Mesenchymal stem cell (in vitro differentiated cells and primary cell): ENCODE measurements at regions not wholly inside any gene's neighbourhood (a gene's known extent, or its start where the extent isn't known, plus 50 kb on each side); places are given as distances from the start of the nearest gene placed in this dataset.
"Not testable (repeated sequence)": the region's sequence is repeated elsewhere in the genome, so short reads cannot be mapped to it uniquely, and the experiment has no call there.

Source experiments
- DNase-seq: peaks from one replicate; pipeline ENCODE4 v3.0.0-alpha.2; 2013
- H2AFZ ChIP-seq: one replicate; pipeline ENCODE4 v1.6.1; 2013; ENCODE audit warnings: low read depth, mild to moderate bottlenecking, control low read depth, inconsistent platforms, low read length, moderate library complexity
- H2AK5ac ChIP-seq: 2 replicates; pipeline ENCODE4 v1.6.1; 2013; ENCODE audit warnings: low read length, moderate library complexity, mild to moderate bottlenecking, inconsistent platforms; ENCODE audit not compliant: severe bottlenecking
- H2BK120ac ChIP-seq: one replicate; pipeline ENCODE4 v1.6.1; 2013; ENCODE audit warnings: low read depth, mild to moderate bottlenecking, inconsistent platforms, low read length, moderate library complexity
- H2BK12ac ChIP-seq, 2 experiments: one replicate each; pipeline ENCODE4 v1.6.1; 2013; ENCODE audit warnings: inconsistent platforms in 2 of 2, low read length in 2 of 2, mild to moderate bottlenecking in 2 of 2, moderate library complexity in 2 of 2, control low read depth in 1 of 2
- H2BK15ac ChIP-seq: one replicate; pipeline ENCODE4 v1.6.1; 2013; ENCODE audit warnings: mild to moderate bottlenecking, low read depth, inconsistent platforms; ENCODE audit not compliant: poor library complexity, severe bottlenecking
- H2BK5ac ChIP-seq: 2 replicates; pipeline ENCODE4 v1.6.1; 2013; ENCODE audit warnings: low read depth, mild to moderate bottlenecking, low read length, control low read depth, inconsistent platforms; ENCODE audit not compliant: poor library complexity, severe bottlenecking
- H3K14ac ChIP-seq, 2 experiments: one replicate each; pipeline ENCODE4 v1.6.1; 2013; ENCODE audit warnings: inconsistent platforms in 2 of 2, low read length in 2 of 2, control low read depth in 1 of 2, mild to moderate bottlenecking in 1 of 2, moderate library complexity in 1 of 2
- H3K18ac ChIP-seq, 2 experiments: one replicate each; pipeline ENCODE4 v1.6.1; 2013; ENCODE audit warnings: inconsistent platforms in 2 of 2, low read length in 2 of 2, control low read depth in 1 of 2, low read depth in 1 of 2, mild to moderate bottlenecking in 1 of 2
- H3K23ac ChIP-seq, 2 experiments: one replicate each; pipeline ENCODE4 v1.6.1; 2013; ENCODE audit warnings: inconsistent platforms in 2 of 2, low read length in 2 of 2, mild to moderate bottlenecking in 2 of 2, moderate library complexity in 2 of 2, control low read depth in 1 of 2
- H3K27ac ChIP-seq: 2 replicates; pipeline ENCODE4 v1.5.1; 2013; ENCODE audit warnings: mild to moderate bottlenecking, moderate library complexity, low read length, control low read depth, inconsistent platforms; ENCODE audit not compliant: poor library complexity, severe bottlenecking
- H3K27me3 ChIP-seq, 2 experiments: 2 replicates each; pipeline versions ENCODE4 v1.6.1 to v1.7.0; 2013; ENCODE audit warnings: low read length in 2 of 2, mild to moderate bottlenecking in 2 of 2, moderate library complexity in 2 of 2, control low read depth in 1 of 2, inconsistent platforms in 1 of 2; ENCODE audit not compliant: control insufficient read depth in 1 of 2, insufficient read depth in 1 of 2
- H3K36me3 ChIP-seq, 2 experiments: 2 replicates each; pipeline versions ENCODE4 v1.6.1 to v1.7.0; 2013; ENCODE audit warnings: low read length in 2 of 2, control low read depth in 1 of 2, inconsistent platforms in 1 of 2, low read depth in 1 of 2, mild to moderate bottlenecking in 1 of 2; ENCODE audit not compliant: insufficient read depth in 2 of 2, control insufficient read depth in 1 of 2
- H3K4ac ChIP-seq, 2 experiments: one replicate each; pipeline ENCODE4 v1.6.1; 2013; ENCODE audit warnings: inconsistent platforms in 2 of 2, low read length in 2 of 2, mild to moderate bottlenecking in 2 of 2, moderate library complexity in 2 of 2, control low read depth in 1 of 2, low read depth in 1 of 2
- H3K4me1 ChIP-seq: 2 replicates; pipeline ENCODE4 v1.6.1; 2013; ENCODE audit warnings: low read depth, low read length, control low read depth; ENCODE audit not compliant: control insufficient read depth, insufficient read depth
- H3K4me2 ChIP-seq: 2 replicates; pipeline ENCODE4 v1.6.1; 2013; ENCODE audit warnings: low read length, mild to moderate bottlenecking, inconsistent platforms; ENCODE audit not compliant: poor library complexity, severe bottlenecking
- H3K4me3 ChIP-seq, 2 experiments: 2 replicates each; pipeline versions ENCODE4 v1.5.1 to v1.7.0; 2013; ENCODE audit warnings: low read length in 2 of 2, mild to moderate bottlenecking in 2 of 2, control low read depth in 1 of 2, low read depth in 1 of 2; ENCODE audit not compliant: insufficient read depth in 1 of 2
- H3K79me1 ChIP-seq: replicated peaks from 2 replicates; pipeline ENCODE4 v1.6.1; 2013; ENCODE audit warnings: mild to moderate bottlenecking, control low read depth, low read length, inconsistent platforms; ENCODE audit not compliant: poor library complexity, severe bottlenecking
- H3K9ac ChIP-seq: 2 replicates; pipeline ENCODE4 v1.7.0; 2013; ENCODE audit warnings: mild to moderate bottlenecking, low read length, moderate library complexity
- H3K9me3 ChIP-seq: 2 replicates; pipeline ENCODE4 v1.7.0; 2013; ENCODE audit warnings: mild to moderate bottlenecking, low read length; ENCODE audit not compliant: control insufficient read depth
- H4K8ac ChIP-seq: one replicate; pipeline ENCODE4 v1.6.1; 2013; ENCODE audit warnings: inconsistent platforms, mild to moderate bottlenecking, low read length, moderate library complexity
- H4K91ac ChIP-seq: one replicate; pipeline ENCODE4 v1.6.1; 2013; ENCODE audit warnings: mild to moderate bottlenecking, low read length, inconsistent platforms
- WGBS: methylation state at CpG from one replicate; pipeline ENCODE4 v1.1.7; 2013; ENCODE audit warnings: mixed read lengths; 5-methylcytosine and 5-hydroxymethylcytosine counted together

DNA sequence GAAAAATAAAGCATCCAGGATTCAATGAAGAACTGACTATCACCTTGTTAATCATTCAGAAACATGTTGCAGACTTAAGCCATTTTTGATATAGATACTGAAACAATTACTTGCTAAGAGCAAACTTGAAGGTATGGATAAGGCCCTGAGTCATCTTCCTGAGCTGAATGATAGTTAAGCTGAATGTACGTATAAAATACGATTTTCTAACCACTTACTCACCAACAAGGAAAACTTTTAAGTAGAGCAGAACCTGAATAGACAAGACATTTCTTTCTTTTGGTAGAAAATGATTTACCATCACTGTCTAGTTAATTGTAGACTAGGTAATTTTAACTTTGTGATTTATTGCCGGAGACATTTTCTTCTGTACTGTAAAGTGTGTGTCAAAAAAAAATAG lies 261.2 kb downstream of the RTP5 start:
- not testable (repeated sequence) for H3K27me3 ChIP-seq, H3K9me3 ChIP-seq, H3K14ac ChIP-seq, H2BK15ac ChIP-seq, H2AK5ac ChIP-seq, H2BK5ac ChIP-seq, H4K8ac ChIP-seq, H2BK120ac ChIP-seq, H3K4me3 ChIP-seq, H3K4me1 ChIP-seq, H3K4ac ChIP-seq, H4K91ac ChIP-seq, H3K23ac ChIP-seq, H3K18ac ChIP-seq, DNase-seq, H2AFZ ChIP-seq, H2BK12ac ChIP-seq, H3K9ac ChIP-seq, H3K4me2 ChIP-seq, H3K79me1 ChIP-seq, H3K36me3 ChIP-seq, H3K27ac ChIP-seq
- no CpG with 5 or more reads among the region's 3 CpGs for whole genome bisulfite sequencing

DNA sequence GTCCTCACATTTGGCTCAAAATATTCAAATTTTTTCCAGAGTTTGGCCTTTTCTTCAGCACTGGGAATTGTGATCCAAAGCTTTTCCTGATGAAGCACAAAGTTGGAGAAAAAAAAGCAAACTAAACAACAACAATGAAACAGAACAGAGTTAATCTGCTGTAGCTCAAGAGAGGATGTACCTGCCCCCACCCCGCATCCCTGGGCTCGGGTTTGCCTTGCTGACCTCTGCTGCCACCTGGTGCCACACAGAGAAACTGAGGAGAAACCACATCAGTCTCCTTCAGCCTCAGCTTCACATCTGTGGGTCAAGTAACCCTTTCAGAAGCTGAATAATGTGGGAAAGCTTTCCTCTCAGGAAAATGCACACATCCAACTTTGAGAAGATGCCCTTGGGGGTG lies 290.4 kb downstream of the RTP5 start:
- not testable (repeated sequence) for H3K36me3 ChIP-seq, H2BK5ac ChIP-seq, H2AK5ac ChIP-seq, H3K27ac ChIP-seq, H4K91ac ChIP-seq, H3K4ac ChIP-seq, H3K4me3 ChIP-seq, H4K8ac ChIP-seq, H3K27me3 ChIP-seq, H2BK120ac ChIP-seq, H3K9me3 ChIP-seq, DNase-seq, H2BK15ac ChIP-seq, H3K23ac ChIP-seq, H2BK12ac ChIP-seq, H3K18ac ChIP-seq, H3K9ac ChIP-seq, H3K14ac ChIP-seq, H3K79me1 ChIP-seq, H2AFZ ChIP-seq, H3K4me1 ChIP-seq, H3K4me2 ChIP-seq
- no CpG with 5 or more reads among the region's 2 CpGs for WGBS

DNA sequence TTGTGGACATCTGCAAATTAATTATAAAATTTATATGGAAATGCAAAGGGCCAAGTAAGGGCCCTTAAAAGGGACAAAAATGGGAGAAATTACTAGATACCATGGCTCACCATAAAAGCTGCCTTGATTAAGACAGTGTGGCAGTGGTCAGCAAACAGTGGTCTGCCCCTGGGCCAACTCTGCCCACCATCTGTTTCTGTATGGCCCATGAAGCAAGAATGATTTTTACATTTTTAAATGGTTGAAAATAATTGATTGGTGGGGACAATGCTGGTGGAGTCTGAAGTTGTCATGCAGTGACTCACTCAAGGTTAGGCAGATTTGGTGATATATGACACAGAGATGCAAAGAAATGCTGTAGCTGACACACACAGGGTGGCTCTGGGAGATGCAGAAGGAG lies 295.6 kb downstream of the RTP5 start:
- not testable (repeated sequence) for H2BK15ac ChIP-seq, H3K79me1 ChIP-seq, H2BK5ac ChIP-seq, H3K9me3 ChIP-seq, DNase-seq, H3K4me3 ChIP-seq, H2AFZ ChIP-seq, H3K23ac ChIP-seq, H2BK12ac ChIP-seq, H3K36me3 ChIP-seq, H4K8ac ChIP-seq, H3K27ac ChIP-seq, H3K4me2 ChIP-seq, H3K27me3 ChIP-seq, H3K4me1 ChIP-seq, H4K91ac ChIP-seq, H2AK5ac ChIP-seq, H3K18ac ChIP-seq, H3K9ac ChIP-seq, H3K4ac ChIP-seq, H3K14ac ChIP-seq, H2BK120ac ChIP-seq

DNA sequence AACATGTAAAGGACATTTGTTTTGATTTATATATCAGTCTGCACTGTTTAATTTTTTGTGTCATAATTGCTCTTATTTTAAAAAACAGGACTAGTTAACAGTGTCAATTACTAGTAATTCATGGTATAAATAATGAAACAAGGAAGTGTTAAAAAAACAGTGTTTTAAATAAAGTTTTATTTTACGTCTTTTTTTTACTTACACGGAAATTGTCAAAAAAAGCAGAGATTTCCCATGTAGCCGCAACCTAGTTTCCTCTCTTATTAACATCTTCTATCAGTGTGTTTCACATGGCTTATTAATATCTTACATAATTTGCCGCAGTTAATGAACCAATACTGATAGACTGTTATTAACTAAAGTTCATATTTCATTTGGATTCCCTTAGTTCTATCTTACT lies 301.8 kb downstream of the RTP5 start:
- H3K36me3 ChIP-seq, H3K9me3 ChIP-seq, H2BK5ac ChIP-seq, DNase-seq, H3K23ac ChIP-seq, H3K18ac ChIP-seq, H3K4me2 ChIP-seq, H4K91ac ChIP-seq, H3K4me3 ChIP-seq, H2BK15ac ChIP-seq, H4K8ac ChIP-seq, H3K9ac ChIP-seq, H2AFZ ChIP-seq, H3K4me1 ChIP-seq, H2BK120ac ChIP-seq, H2AK5ac ChIP-seq, H3K14ac ChIP-seq, H3K79me1 ChIP-seq, H3K27me3 ChIP-seq, H2BK12ac ChIP-seq, H3K4ac ChIP-seq, H3K27ac ChIP-seq: not testable (repeated sequence)
- WGBS, result 100% methylated on average over 3 of the region's 4 CpGs
